Activated naive CD8-positive, alpha-beta T cell treated with anti-CD3 and anti-CD28 coated beads for 36 hours (primary cell): ENCODE measurements at regions not wholly inside any gene's neighbourhood (a gene's known extent, or its start where the extent isn't known, plus 50 kb on each side); places are given as distances from the start of the nearest gene placed in this dataset.
"Not testable (repeated sequence)": the region's sequence is repeated elsewhere in the genome, so short reads cannot be mapped to it uniquely, and the experiment has no call there.

Experiments used
- DNase-seq: peaks from one replicate; pipeline ENCODE4 v3.0.0; 2021
- H3K27ac Mint-ChIP-seq: one replicate; pipeline ENCODE4 v1.8.0; 2022; ENCODE audit warnings: mild to moderate bottlenecking, moderate library complexity, mixed read lengths
- H3K27me3 Mint-ChIP-seq: one replicate; pipeline ENCODE4 v1.8.0; 2022; ENCODE audit warnings: mild to moderate bottlenecking, mixed read lengths
- H3K36me3 Mint-ChIP-seq: one replicate; pipeline ENCODE4 v1.8.0; 2021; ENCODE audit warnings: mild to moderate bottlenecking, mixed read lengths
- H3K4me1 Mint-ChIP-seq: one replicate; pipeline ENCODE4 v1.8.0; 2021; ENCODE audit warnings: mixed read lengths
- H3K4me3 Mint-ChIP-seq: one replicate; pipeline ENCODE4 v1.8.0; 2022; ENCODE audit warnings: mild to moderate bottlenecking, moderate library complexity, mixed read lengths
- H3K9me3 Mint-ChIP-seq: one replicate; pipeline ENCODE4 v1.8.0; 2022; ENCODE audit warnings: mixed read lengths

GRCh38 chr1:163633366-163633765 is 311.6 kb downstream of the NUF2 start:
- H3K36me3 Mint-ChIP-seq = no peaks in the 10 kb centered on the region
- H3K27me3 Mint-ChIP-seq = no peaks in the 10 kb centered on the region
- DNase-seq = no peak
- H3K4me1 Mint-ChIP-seq = no peaks in the 10 kb centered on the region
- H3K9me3 Mint-ChIP-seq = peaks cover 18% of the 10 kb centered on the region
- H3K4me3 Mint-ChIP-seq = no peak overlapping the region
- H3K27ac Mint-ChIP-seq = no peak overlapping the region

- H3K9me3 Mint-ChIP-seq, H3K36me3 Mint-ChIP-seq, H3K27ac Mint-ChIP-seq, H3K27me3 Mint-ChIP-seq, H3K4me1 Mint-ChIP-seq, DNase-seq, H3K4me3 Mint-ChIP-seq: not testable (repeated sequence)
Measured at GRCh38 chr1:163645676-163646075, 323.9 kb downstream of the NUF2 start.

GRCh38 chr1:163650624-163651023 is 328.9 kb downstream of the NUF2 start:
- Mint-ChIP-seq H3K36me3 (no peaks in the 10 kb centered on the region), H3K27ac (no peak overlapping the region), H3K4me3 (no peak overlapping the region), H3K9me3 (peaks cover 4% of the 10 kb centered on the region), H3K27me3 (no peaks in the 10 kb centered on the region), H3K4me1 (no peaks in the 10 kb centered on the region)
- DNase-seq = no peak

- DNase-seq = no peak
- Mint-ChIP-seq H3K4me3 (no peak overlapping the region), H3K9me3 (no peaks in the 10 kb centered on the region), H3K27me3 (no peaks in the 10 kb centered on the region), H3K4me1 (no peaks in the 10 kb centered on the region), H3K27ac (no peak overlapping the region), H3K36me3 (no peaks in the 10 kb centered on the region)
Measured at GRCh38 chr1:163652441-163652840, 330.7 kb downstream of the NUF2 start.

GRCh38 chr1:163655565-163655964 is 333.8 kb downstream of the NUF2 start:
- no peak for DNase-seq
- Mint-ChIP-seq H3K36me3 (no peaks in the 10 kb centered on the region), H3K4me1 (no peaks in the 10 kb centered on the region), H3K9me3 (peaks cover 3% of the 10 kb centered on the region), H3K27ac (no peak overlapping the region), H3K27me3 (no peaks in the 10 kb centered on the region), H3K4me3 (no peak overlapping the region)

- Mint-ChIP-seq H3K4me1 (no peaks in the 10 kb centered on the region), H3K9me3 (peaks cover 3% of the 10 kb centered on the region), H3K27ac (no peak overlapping the region), H3K27me3 (no peaks in the 10 kb centered on the region), H3K4me3 (no peak overlapping the region), H3K36me3 (no peaks in the 10 kb centered on the region)
- no peak for DNase-seq
Measured at GRCh38 chr1:163656095-163656759, 334.5 kb downstream of the NUF2 start.

GRCh38 chr1:163657719-163658118 is 336.0 kb downstream of the NUF2 start:
- H3K9me3 Mint-ChIP-seq = peaks cover 3% of the 10 kb centered on the region

GRCh38 chr1:163661391-163661790 is 339.6 kb downstream of the NUF2 start:
- H3K9me3 Mint-ChIP-seq = peaks cover 3% of the 10 kb centered on the region
- H3K36me3 Mint-ChIP-seq = no peaks in the 10 kb centered on the region
- no peaks in the 10 kb centered on the region for H3K27me3 Mint-ChIP-seq
- H3K4me1 Mint-ChIP-seq = no peaks in the 10 kb centered on the region
- no peak overlapping the region for H3K27ac Mint-ChIP-seq
- no peak for DNase-seq
- H3K4me3 Mint-ChIP-seq = no peak overlapping the region

More at GRCh38 chr1:163657719-163658118, 336.0 kb downstream of the NUF2 start:
- Mint-ChIP-seq H3K4me3 (no peak overlapping the region), H3K4me1 (no peaks in the 10 kb centered on the region), H3K27ac (no peak overlapping the region), H3K27me3 (no peaks in the 10 kb centered on the region), H3K36me3 (no peaks in the 10 kb centered on the region)
- DNase-seq = no peak

GRCh38 chr1:163664671-163665335 is 343.0 kb downstream of the NUF2 start:
- H3K4me1 Mint-ChIP-seq = no peaks in the 10 kb centered on the region
- no peak for DNase-seq
- no peak overlapping the region for H3K4me3 Mint-ChIP-seq
- H3K27me3 Mint-ChIP-seq = no peaks in the 10 kb centered on the region
- no peaks in the 10 kb centered on the region for H3K36me3 Mint-ChIP-seq
- H3K9me3 Mint-ChIP-seq = no peaks in the 10 kb centered on the region
- H3K27ac Mint-ChIP-seq = no peak overlapping the region

GRCh38 chr1:163668472-163668871 is 346.7 kb downstream of the NUF2 start:
- peaks cover 1% of the 10 kb centered on the region for H3K9me3 Mint-ChIP-seq
- DNase-seq = no peak
- H3K4me3 Mint-ChIP-seq = no peak overlapping the region
- no peaks in the 10 kb centered on the region for H3K36me3 Mint-ChIP-seq
- no peak overlapping the region for H3K27ac Mint-ChIP-seq
- H3K27me3 Mint-ChIP-seq = no peaks in the 10 kb centered on the region
- no peaks in the 10 kb centered on the region for H3K4me1 Mint-ChIP-seq

GRCh38 chr1:163670989-163671757 is 349.4 kb downstream of the NUF2 start:
- Mint-ChIP-seq H3K27ac (no peak overlapping the region), H3K36me3 (no peaks in the 10 kb centered on the region), H3K27me3 (no peaks in the 10 kb centered on the region), H3K4me3 (no peak overlapping the region), H3K9me3 (peaks cover 1% of the 10 kb centered on the region), H3K4me1 (no peaks in the 10 kb centered on the region)
- DNase-seq = no peak

- no peaks in the 10 kb centered on the region for H3K4me1 Mint-ChIP-seq
- H3K27me3 Mint-ChIP-seq = no peaks in the 10 kb centered on the region
- H3K4me3 Mint-ChIP-seq = no peak overlapping the region
- peaks cover 1% of the 10 kb centered on the region for H3K9me3 Mint-ChIP-seq
- H3K27ac Mint-ChIP-seq = no peak overlapping the region
- no peak for DNase-seq
- H3K36me3 Mint-ChIP-seq = no peaks in the 10 kb centered on the region
Measured at GRCh38 chr1:163672976-163673758, 351.4 kb downstream of the NUF2 start.

- H3K27ac Mint-ChIP-seq = no peak overlapping the region
- H3K36me3 Mint-ChIP-seq = no peaks in the 10 kb centered on the region
Measured at GRCh38 chr1:163673759-163674151, 352.0 kb downstream of the NUF2 start.

GRCh38 chr1:163674236-163674635 is 352.5 kb downstream of the NUF2 start:
- Mint-ChIP-seq H3K36me3 (no peaks in the 10 kb centered on the region), H3K4me3 (no peak overlapping the region), H3K9me3 (peaks cover 1% of the 10 kb centered on the region), H3K4me1 (no peaks in the 10 kb centered on the region), H3K27me3 (no peaks in the 10 kb centered on the region), H3K27ac (no peak overlapping the region)
- DNase-seq = no peak

More at GRCh38 chr1:163673759-163674151, 352.0 kb downstream of the NUF2 start:
- no peak for DNase-seq
- no peak overlapping the region for H3K4me3 Mint-ChIP-seq
- no peaks in the 10 kb centered on the region for H3K27me3 Mint-ChIP-seq
- peaks cover 1% of the 10 kb centered on the region for H3K9me3 Mint-ChIP-seq
- H3K4me1 Mint-ChIP-seq = no peaks in the 10 kb centered on the region

- Mint-ChIP-seq H3K9me3 (peaks cover 11% of the 10 kb centered on the region), H3K36me3 (no peaks in the 10 kb centered on the region), H3K27me3 (no peaks in the 10 kb centered on the region), H3K27ac (no peak overlapping the region), H3K4me1 (no peaks in the 10 kb centered on the region), H3K4me3 (no peak overlapping the region)
- no peak for DNase-seq
Measured at GRCh38 chr1:163684785-163685184, 363.0 kb downstream of the NUF2 start.
